ENCODE measurements at regions not wholly inside any gene's neighbourhood (a gene's known extent, or its start where the extent isn't known, plus 50 kb on each side); places are given as distances from the start of the nearest gene placed in this dataset.
"Not testable (repeated sequence)": the region's sequence is repeated elsewhere in the genome, so short reads cannot be mapped to it uniquely, and the experiment has no call there.

DNA sequence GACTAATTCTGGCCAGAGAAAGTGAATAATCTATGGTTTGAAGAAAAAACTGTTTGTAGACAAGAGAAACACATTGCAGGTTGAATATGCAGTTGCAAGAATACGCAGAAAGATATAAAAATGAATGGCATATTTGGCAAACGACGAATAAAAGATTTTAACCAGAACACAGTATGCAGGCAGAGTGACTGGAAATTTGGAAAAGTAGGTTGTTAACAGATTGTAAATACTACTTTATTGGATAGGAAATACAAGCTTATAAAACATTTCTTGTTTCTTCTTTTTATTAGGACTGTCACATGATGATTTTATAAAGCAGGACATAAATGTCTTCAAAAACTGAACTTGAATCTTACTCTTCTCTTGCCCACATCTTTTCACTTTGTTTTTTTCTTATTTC is 573.3 kb upstream of the PBX1 start:
- H3K4me3 Mint-ChIP-seq: no peak overlapping the region
- CTCF ChIA-PET: no interaction called here
- no peaks in the 10 kb centered on the region for H3K4me1 Mint-ChIP-seq

DNA sequence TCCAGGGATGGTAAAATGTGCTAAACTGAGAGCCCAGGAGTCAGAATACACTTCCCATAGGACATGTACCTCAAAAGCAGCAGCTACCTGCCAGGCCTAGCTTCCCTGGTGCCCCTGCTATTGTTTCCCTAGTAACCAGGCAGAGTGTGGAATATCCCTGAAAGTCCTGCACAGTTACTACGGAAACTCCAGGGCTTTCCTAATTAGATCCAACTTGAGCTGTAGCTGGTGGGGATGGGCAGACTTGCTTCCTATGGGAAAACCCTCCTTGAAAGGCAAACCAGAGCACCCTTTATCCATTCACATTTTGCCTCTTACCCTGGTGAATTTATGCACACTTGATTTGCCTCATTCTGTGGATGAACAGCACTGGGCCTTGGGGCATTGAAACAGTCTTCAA is 559.9 kb upstream of the PBX1 start:
- no peak overlapping the region for H3K27ac ChIP-seq (ENCODE audit: low read length)
- no peak for DNase-seq
- no peaks in the 10 kb centered on the region for H3K36me3 ChIP-seq (ENCODE audit: control insufficient read depth in 2 of 2, extremely low read depth in 1 of 2, insufficient read depth in 1 of 2, low read length in 1 of 2)
- ChIA-PET POLR2A (no interaction called here), CTCF (no interaction called here)
- no peaks in the 10 kb centered on the region for H3K27me3 ChIP-seq (replicated peaks in 1 of 2; ENCODE audit: control insufficient read depth in 2 of 2, extremely low read depth in 1 of 2, insufficient read depth in 2 of 2, low read length in 1 of 2)
- no peak overlapping the region for H3K4me3 ChIP-seq (ENCODE audit: control insufficient read depth in 1 of 2, extremely low read depth in 1 of 2, low read length in 1 of 2)
- Mint-ChIP-seq H3K27ac (no peak overlapping the region), H3K9me3 (peaks cover 23 to 47% (median 36%) of the 10 kb centered on the region in 3 donors), H3K4me1 (no peaks in the 10 kb centered on the region), H3K4me3 (no peak overlapping the region), H3K36me3 (no peaks in the 10 kb centered on the region), H3K27me3 (no peaks in the 10 kb centered on the region)
- 100% methylated on average over 1 of the region's 1 CpG for WGBS (ENCODE audit: insufficient coverage)
- no peaks in the 10 kb centered on the region for H3K4me1 ChIP-seq (ENCODE audit: control insufficient read depth in 1 of 2, extremely low read depth in 1 of 2, insufficient read depth in 2 of 2, low read length in 2 of 2)
- no peak for ATAC-seq (replicated peaks in 1 of 4)
- H3K9me3 ChIP-seq: peaks cover 2% of the 10 kb centered on the region

More for the DNA sequence above, 573.3 kb upstream of the PBX1 start:
- no peaks in the 10 kb centered on the region for H3K36me3 Mint-ChIP-seq
- WGBS (ENCODE audit: insufficient coverage): no CpG with 5 or more reads among the region's 3 CpGs
- Histone ChIP-seq H3K27me3 (replicated peaks in 1 of 2; ENCODE audit: control insufficient read depth in 2 of 2, extremely low read depth in 1 of 2, insufficient read depth in 2 of 2, low read length in 1 of 2) (peaks cover 0 to 1% of the 10 kb centered on the region in 2 experiments), H3K9me3 (no peaks in the 10 kb centered on the region), H3K27ac (ENCODE audit: low read length) (no peak overlapping the region), H3K4me3 (ENCODE audit: control insufficient read depth in 1 of 2, extremely low read depth in 1 of 2, low read length in 1 of 2) (no peak overlapping the region), H3K4me1 (ENCODE audit: control insufficient read depth in 1 of 2, extremely low read depth in 1 of 2, insufficient read depth in 2 of 2, low read length in 2 of 2) (no peaks in the 10 kb centered on the region), H3K36me3 (ENCODE audit: control insufficient read depth in 2 of 2, extremely low read depth in 1 of 2, insufficient read depth in 1 of 2, low read length in 1 of 2) (no peaks in the 10 kb centered on the region)
- peaks cover 6 to 23% (median 12%) of the 10 kb centered on the region in 3 donors for H3K9me3 Mint-ChIP-seq
- POLR2A ChIA-PET: no interaction called here
- no peak overlapping the region for H3K27ac Mint-ChIP-seq
- DNase-seq: no peak
- ATAC-seq (replicated peaks in 1 of 4): no peak
- H3K27me3 Mint-ChIP-seq: no peaks in the 10 kb centered on the region

- CTCF ChIA-PET; H3K36me3 Mint-ChIP-seq; H3K27me3 ChIP-seq (replicated peaks in 1 of 2; ENCODE audit: control insufficient read depth in 2 of 2, extremely low read depth in 1 of 2, insufficient read depth in 2 of 2, low read length in 1 of 2); H3K27ac Mint-ChIP-seq; DNase-seq; POLR2A ChIA-PET; H3K4me3 Mint-ChIP-seq; ATAC-seq (replicated peaks in 1 of 4); H3K4me1 ChIP-seq (ENCODE audit: control insufficient read depth in 1 of 2, extremely low read depth in 1 of 2, insufficient read depth in 2 of 2, low read length in 2 of 2); H3K27me3 Mint-ChIP-seq; H3K36me3 ChIP-seq (ENCODE audit: control insufficient read depth in 2 of 2, extremely low read depth in 1 of 2, insufficient read depth in 1 of 2, low read length in 1 of 2); H3K4me3 ChIP-seq (ENCODE audit: control insufficient read depth in 1 of 2, extremely low read depth in 1 of 2, low read length in 1 of 2); H3K27ac ChIP-seq (ENCODE audit: low read length); H3K9me3 ChIP-seq; H3K4me1 Mint-ChIP-seq: not testable (repeated sequence)
- no CpG with 5 or more reads among the region's 3 CpGs for WGBS (ENCODE audit: insufficient coverage)
- H3K9me3 Mint-ChIP-seq: peaks cover 26 to 49% (median 41%) of the 10 kb centered on the region in 3 donors
Observed at GRCh38 chr1:164006186-164006585, 552.8 kb upstream of the PBX1 start.

DNA sequence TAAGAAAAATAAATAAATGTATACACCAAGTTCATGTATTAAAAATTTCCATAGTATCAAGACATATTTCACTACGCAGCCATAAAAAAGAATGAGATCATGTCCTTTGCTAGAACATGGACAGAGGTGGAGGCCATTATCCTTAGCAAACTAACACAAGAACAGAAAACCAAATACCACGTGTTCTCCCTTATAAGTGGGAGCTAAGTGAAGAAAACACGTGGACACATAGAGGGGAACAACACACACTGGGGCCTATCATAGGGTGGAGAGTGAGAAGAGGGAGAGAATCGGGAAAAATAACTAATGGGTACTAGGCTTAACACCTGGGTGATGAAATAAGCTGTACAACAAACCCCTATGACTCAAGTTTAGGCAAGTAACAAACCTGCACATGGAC is 552.4 kb upstream of the PBX1 start:
- Mint-ChIP-seq H3K9me3 (peaks cover 26 to 45% (median 39%) of the 10 kb centered on the region in 3 donors), H3K4me1 (no peaks in the 10 kb centered on the region), H3K27me3 (no peaks in the 10 kb centered on the region), H3K27ac (no peak overlapping the region), H3K36me3 (no peaks in the 10 kb centered on the region), H3K4me3 (no peak overlapping the region)
- ATAC-seq (replicated peaks in 1 of 4) (no peak), DNase-seq (no peak)
- WGBS (ENCODE audit: insufficient coverage): no CpG with 5 or more reads among the region's 4 CpGs
- ChIA-PET POLR2A (no interaction called here), CTCF (no interaction called here)
- Histone ChIP-seq H3K4me3 (ENCODE audit: control insufficient read depth in 1 of 2, extremely low read depth in 1 of 2, low read length in 1 of 2) (no peak overlapping the region), H3K27ac (ENCODE audit: low read length) (no peak overlapping the region), H3K36me3 (ENCODE audit: control insufficient read depth in 2 of 2, extremely low read depth in 1 of 2, insufficient read depth in 1 of 2, low read length in 1 of 2) (no peaks in the 10 kb centered on the region), H3K27me3 (replicated peaks in 1 of 2; ENCODE audit: control insufficient read depth in 2 of 2, extremely low read depth in 1 of 2, insufficient read depth in 2 of 2, low read length in 1 of 2) (no peaks in the 10 kb centered on the region), H3K4me1 (ENCODE audit: control insufficient read depth in 1 of 2, extremely low read depth in 1 of 2, insufficient read depth in 2 of 2, low read length in 2 of 2) (no peaks in the 10 kb centered on the region), H3K9me3 (no peaks in the 10 kb centered on the region)

DNA sequence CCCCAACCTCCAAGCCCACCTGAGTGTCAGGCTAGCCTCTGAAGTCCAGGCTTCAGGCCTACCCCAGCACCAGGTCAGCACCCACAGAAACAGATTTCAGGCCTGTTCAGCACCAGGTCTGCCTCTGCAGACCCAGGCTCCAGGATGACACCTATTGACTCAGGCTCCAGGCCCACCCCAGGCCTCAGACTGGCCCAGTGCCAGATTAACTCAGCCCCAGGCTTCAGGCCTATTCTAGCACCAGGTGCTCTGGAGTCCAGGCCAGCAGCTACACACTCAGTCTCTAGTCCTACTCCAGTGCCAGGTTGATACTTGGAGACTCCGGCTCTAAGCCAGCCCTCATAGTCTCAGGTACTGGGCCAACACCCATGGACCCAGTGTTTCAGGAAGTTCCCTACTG is 541.7 kb upstream of the PBX1 start:
- Histone ChIP-seq H3K9me3 (no peaks in the 10 kb centered on the region), H3K27ac (ENCODE audit: low read length) (no peak overlapping the region), H3K36me3 (ENCODE audit: control insufficient read depth in 2 of 2, extremely low read depth in 1 of 2, insufficient read depth in 1 of 2, low read length in 1 of 2) (no peaks in the 10 kb centered on the region), H3K4me1 (ENCODE audit: control insufficient read depth in 1 of 2, extremely low read depth in 1 of 2, insufficient read depth in 2 of 2, low read length in 2 of 2) (no peaks in the 10 kb centered on the region), H3K27me3 (replicated peaks in 1 of 2; ENCODE audit: control insufficient read depth in 2 of 2, extremely low read depth in 1 of 2, insufficient read depth in 2 of 2, low read length in 1 of 2) (no peaks in the 10 kb centered on the region), H3K4me3 (ENCODE audit: control insufficient read depth in 1 of 2, extremely low read depth in 1 of 2, low read length in 1 of 2) (no peak overlapping the region)
- no CpG with 5 or more reads among the region's 1 CpG for WGBS (ENCODE audit: insufficient coverage)
- Mint-ChIP-seq H3K4me3 (no peak overlapping the region), H3K27me3 (no peaks in the 10 kb centered on the region), H3K27ac (no peak overlapping the region), H3K36me3 (no peaks in the 10 kb centered on the region), H3K9me3 (peaks cover 12 to 33% (median 23%) of the 10 kb centered on the region in 3 donors), H3K4me1 (no peaks in the 10 kb centered on the region)
- ChIA-PET CTCF (no interaction called here), POLR2A (no interaction called here)
- no peak for ATAC-seq (replicated peaks in 1 of 4)
- DNase-seq: no peak

- Histone ChIP-seq H3K27ac (ENCODE audit: low read length) (no peak overlapping the region), H3K36me3 (ENCODE audit: control insufficient read depth in 2 of 2, extremely low read depth in 1 of 2, insufficient read depth in 1 of 2, low read length in 1 of 2) (no peaks in the 10 kb centered on the region), H3K4me1 (ENCODE audit: control insufficient read depth in 1 of 2, extremely low read depth in 1 of 2, insufficient read depth in 2 of 2, low read length in 2 of 2) (no peaks in the 10 kb centered on the region), H3K4me3 (ENCODE audit: control insufficient read depth in 1 of 2, extremely low read depth in 1 of 2, low read length in 1 of 2) (no peak overlapping the region), H3K9me3 (no peaks in the 10 kb centered on the region), H3K27me3 (replicated peaks in 1 of 2; ENCODE audit: control insufficient read depth in 2 of 2, extremely low read depth in 1 of 2, insufficient read depth in 2 of 2, low read length in 1 of 2) (no peaks in the 10 kb centered on the region)
- CTCF ChIA-PET: no interaction called here
- Mint-ChIP-seq H3K27me3 (no peaks in the 10 kb centered on the region), H3K9me3 (peaks cover 18 to 45% (median 27%) of the 10 kb centered on the region in 3 donors), H3K36me3 (no peaks in the 10 kb centered on the region), H3K4me1 (no peaks in the 10 kb centered on the region), H3K27ac (no peak overlapping the region), H3K4me3 (no peak overlapping the region)
- WGBS (ENCODE audit: insufficient coverage): no CpG with 5 or more reads among the region's 2 CpGs
- ATAC-seq (replicated peaks in 1 of 4): no peak
- no peak for DNase-seq
- POLR2A ChIA-PET: no interaction called here
Observed at GRCh38 chr1:164020391-164020790, 538.6 kb upstream of the PBX1 start.

DNA sequence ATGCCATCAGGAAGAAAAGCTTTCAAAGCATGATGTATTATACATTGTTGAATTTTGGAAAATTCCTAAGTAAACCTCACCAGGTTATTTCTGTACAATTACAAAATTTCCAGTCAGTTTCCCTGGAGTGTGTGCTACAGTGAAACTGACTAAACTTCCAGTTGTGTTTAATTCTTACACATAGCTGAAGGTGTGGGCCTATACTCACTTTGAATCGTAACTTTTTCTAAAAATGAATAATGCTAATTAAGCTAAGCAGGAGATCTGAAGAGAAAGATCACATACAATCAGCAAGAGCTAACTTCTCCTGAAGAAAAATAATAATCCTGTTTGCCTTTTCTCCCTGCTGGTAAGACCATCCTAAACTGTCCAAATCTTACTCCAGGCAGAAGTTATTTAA is 537.2 kb upstream of the PBX1 start:
- Histone ChIP-seq H3K36me3 (ENCODE audit: control insufficient read depth in 2 of 2, extremely low read depth in 1 of 2, insufficient read depth in 1 of 2, low read length in 1 of 2) (no peaks in the 10 kb centered on the region), H3K27me3 (replicated peaks in 1 of 2; ENCODE audit: control insufficient read depth in 2 of 2, extremely low read depth in 1 of 2, insufficient read depth in 2 of 2, low read length in 1 of 2) (no peaks in the 10 kb centered on the region), H3K27ac (ENCODE audit: low read length) (no peak overlapping the region), H3K9me3 (no peaks in the 10 kb centered on the region), H3K4me3 (ENCODE audit: control insufficient read depth in 1 of 2, extremely low read depth in 1 of 2, low read length in 1 of 2) (no peak overlapping the region), H3K4me1 (ENCODE audit: control insufficient read depth in 1 of 2, extremely low read depth in 1 of 2, insufficient read depth in 2 of 2, low read length in 2 of 2) (no peaks in the 10 kb centered on the region)
- ATAC-seq (replicated peaks in 1 of 4): no peak
- ChIA-PET CTCF (no interaction called here), POLR2A (no interaction called here)
- H3K27me3 Mint-ChIP-seq: no peaks in the 10 kb centered on the region
- peaks cover 22 to 36% (median 25%) of the 10 kb centered on the region in 3 donors for H3K9me3 Mint-ChIP-seq
- H3K27ac Mint-ChIP-seq: no peak overlapping the region
- no peaks in the 10 kb centered on the region for H3K36me3 Mint-ChIP-seq
- no CpG with 5 or more reads among the region's 1 CpG for WGBS (ENCODE audit: insufficient coverage)
- H3K4me1 Mint-ChIP-seq: no peaks in the 10 kb centered on the region
- no peak for DNase-seq
- no peak overlapping the region for H3K4me3 Mint-ChIP-seq
